ENCODE measurements at regions not wholly inside any gene's neighbourhood (a gene's known extent, or its start where the extent isn't known, plus 50 kb on each side); places are given as distances from the start of the nearest gene placed in this dataset.

DNA sequence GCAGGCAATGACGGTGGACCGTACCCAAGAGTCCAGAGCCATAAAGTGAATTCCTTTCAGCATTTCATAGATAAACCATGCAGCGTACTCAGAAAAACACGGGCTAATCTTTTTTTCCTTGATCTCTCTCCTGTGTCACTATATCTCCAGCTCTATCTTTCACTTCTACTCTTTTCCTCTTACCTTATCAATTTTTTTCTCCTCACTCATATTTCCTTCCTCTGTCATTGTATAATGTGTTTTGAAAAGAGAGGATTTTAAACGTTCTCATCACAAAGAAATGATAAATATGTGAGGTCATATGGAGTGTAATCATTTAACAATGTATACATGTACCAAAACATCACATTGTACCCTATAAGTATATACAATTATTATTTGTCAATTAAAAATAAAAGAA lies 176.5 kb downstream of the CPE start:
- no peak for TF ChIP-seq POLR2A (IDR thresholded peaks at IDR 0.05; ENCODE audit: low read length)
- no peak for TF ChIP-seq GATA1 (IDR thresholded peaks at IDR 0.05; ENCODE audit: low read depth, low read length)

Data from erythroblast (primary cell).